A673 (cell line): ENCODE measurements at regions not wholly inside any gene's neighbourhood (a gene's known extent, or its start where the extent isn't known, plus 50 kb on each side); places are given as distances from the start of the nearest gene placed in this dataset.

Source experiments
- BruUV-seq: library from RNA; stranded (reverse); fragments of 400-500 nt; replicated peaks from 2 replicates; lab custom pipeline; 2021; lab: Mats Ljungman, UMichigan
- CTCF ChIA-PET: fragments of 300-600 bp; sonication (Branson Sonifier 250); formaldehyde crosslinking; loops from one replicate; lab custom pipeline; 2022; ENCODE audit warnings: antibody characterized with exemption; lab: Charles Lee
- POLR2A ChIA-PET: fragments of 300-600 bp; sonication (Branson Sonifier 250); formaldehyde crosslinking; loops from one replicate; lab custom pipeline; 2022; ENCODE audit warnings: antibody characterized with exemption; ENCODE audit not compliant: low non-redundant PET; lab: Charles Lee
- DNase-seq: peaks from one replicate; pipeline ENCODE4 v3.0.0-alpha.2; 2015; ENCODE audit warnings: low spot score
- H3K27ac ChIP-seq: fragments of 200-600 bp; sonication (generic); 2 replicates; pipeline ENCODE4 v1.5.1; 2016; ENCODE audit warnings: mixed run types, low read depth, mild to moderate bottlenecking, mixed read lengths, antibody characterized with exemption, low read length; ENCODE audit not compliant: poor library complexity, severe bottlenecking
- H3K27me3 ChIP-seq: fragments of 200-600 bp; sonication (generic); replicated peaks from 2 replicates; pipeline ENCODE4 v1.6.1; 2017; ENCODE audit warnings: mixed run types, low read depth, mild to moderate bottlenecking, mixed read lengths, antibody characterized with exemption, low read length; ENCODE audit not compliant: insufficient read depth, poor library complexity
- H3K36me3 ChIP-seq: fragments of 200-600 bp; sonication (generic); 2 replicates; pipeline ENCODE4 v1.6.1; 2016; ENCODE audit warnings: mixed run types, mild to moderate bottlenecking, mixed read lengths, antibody characterized with exemption, low read length; ENCODE audit not compliant: insufficient read depth, poor library complexity, severe bottlenecking
- H3K4me1 ChIP-seq: fragments of 200-600 bp; sonication (generic); 2 replicates; pipeline ENCODE4 v1.6.1; 2017; ENCODE audit warnings: mixed run types, mild to moderate bottlenecking, mixed read lengths, antibody characterized with exemption, low read length; ENCODE audit not compliant: insufficient read depth, poor library complexity, severe bottlenecking
- H3K4me3 ChIP-seq: fragments of 200-600 bp; sonication (generic); 2 replicates; pipeline ENCODE4 v1.5.1; 2016; ENCODE audit warnings: low read depth, mixed run types, mild to moderate bottlenecking, mixed read lengths, low read length; ENCODE audit not compliant: poor library complexity, severe bottlenecking
- H3K9me3 ChIP-seq: fragments of 200-600 bp; sonication (generic); 2 replicates; pipeline ENCODE4 v1.6.1; 2016; ENCODE audit warnings: mixed run types, low read depth, mild to moderate bottlenecking, mixed read lengths, antibody characterized with exemption, low read length; ENCODE audit not compliant: poor library complexity, severe bottlenecking
- CTCF ChIP-seq: fragments of 300-800, 200-600 bp; sonication (generic); conservative IDR thresholded peaks from 2 replicates; pipeline ENCODE4 v1.5.1; 2017; ENCODE audit warnings: low read depth, mild to moderate bottlenecking, antibody characterized with exemption, low read length, moderate library complexity, mixed read lengths
- EZH2 ChIP-seq: fragments of 200-600 bp; sonication (generic); IDR thresholded peaks from 2 replicates; pipeline ENCODE4 v1.6.1; 2017; ENCODE audit warnings: borderline replicate concordance, low read depth, mild to moderate bottlenecking, mixed read lengths, antibody characterized with exemption, low read length; ENCODE audit not compliant: poor library complexity, severe bottlenecking
- intact Hi-C: fragments of 100-400 bp; cut with micrococcal nuclease; formaldehyde crosslinking; loops from one replicate; pipeline ENCODE4 v1.10.0; 2022; ENCODE audit not compliant: unreplicated experiment

GRCh38 chr21:14054682-14055081 is 156.1 kb downstream of the LIPI start:
- Histone ChIP-seq H3K4me3 (no peak overlapping the region), H3K27ac (no peak overlapping the region), H3K27me3 (no peaks in the 10 kb centered on the region), H3K4me1 (no peaks in the 10 kb centered on the region), H3K9me3 (no peaks in the 10 kb centered on the region), H3K36me3 (no peaks in the 10 kb centered on the region)
- no TSS peak for BruUV-seq
- TF ChIP-seq CTCF = no peak
- intact Hi-C loops = no loop called here
- DNase-seq = no peak
- POLR2A ChIA-PET = no interaction called here
- CTCF ChIA-PET = no interaction called here

- Histone ChIP-seq H3K9me3 (no peaks in the 10 kb centered on the region), H3K27me3 (no peaks in the 10 kb centered on the region), H3K4me3 (no peak overlapping the region), H3K36me3 (no peaks in the 10 kb centered on the region), H3K4me1 (no peaks in the 10 kb centered on the region), H3K27ac (no peak overlapping the region)
- BruUV-seq = no TSS peak
- no peak for TF ChIP-seq EZH2
- TF ChIP-seq CTCF = no peak
- no peak for DNase-seq
- intact Hi-C loops = no loop called here
- POLR2A ChIA-PET = no interaction called here
- CTCF ChIA-PET = no interaction called here
Measured at GRCh38 chr21:14050121-14050520, 160.6 kb downstream of the LIPI start.

- no TSS peak for BruUV-seq
- Histone ChIP-seq H3K9me3 (no peaks in the 10 kb centered on the region), H3K36me3 (no peaks in the 10 kb centered on the region), H3K4me1 (no peaks in the 10 kb centered on the region), H3K27ac (no peak overlapping the region), H3K4me3 (no peak overlapping the region), H3K27me3 (no peaks in the 10 kb centered on the region)
- intact Hi-C loops = no loop called here
- TF ChIP-seq CTCF (no peak), EZH2 (no peak)
- ChIA-PET CTCF (no interaction called here), POLR2A (no interaction called here)
- no peak for DNase-seq
Measured at GRCh38 chr21:14046401-14046800, 164.4 kb downstream of the LIPI start.
